DND-41 (cell line): ENCODE measurements at regions not wholly inside any gene's neighbourhood (a gene's known extent, or its start where the extent isn't known, plus 50 kb on each side); places are given as distances from the start of the nearest gene placed in this dataset.

Experiments
- EZH2 ChIP-seq: IDR thresholded peaks from 3 replicates; pipeline ENCODE4 v1.6.1; 2012; ENCODE audit warnings: borderline replicate concordance, low read depth, mild to moderate bottlenecking, moderate library complexity, low read length, inconsistent platforms; ENCODE audit not compliant: severe bottlenecking
- TF ChIP-seq, protein P1 (sequence below): IDR thresholded peaks from 2 replicates; pipeline ENCODE4 v1.5.1; 2012; ENCODE audit warnings: borderline replicate concordance, low read length, moderate library complexity, mild to moderate bottlenecking; ENCODE audit not compliant: poor library complexity, severe bottlenecking; ENCODE audit errors: extremely low read depth

DNA sequence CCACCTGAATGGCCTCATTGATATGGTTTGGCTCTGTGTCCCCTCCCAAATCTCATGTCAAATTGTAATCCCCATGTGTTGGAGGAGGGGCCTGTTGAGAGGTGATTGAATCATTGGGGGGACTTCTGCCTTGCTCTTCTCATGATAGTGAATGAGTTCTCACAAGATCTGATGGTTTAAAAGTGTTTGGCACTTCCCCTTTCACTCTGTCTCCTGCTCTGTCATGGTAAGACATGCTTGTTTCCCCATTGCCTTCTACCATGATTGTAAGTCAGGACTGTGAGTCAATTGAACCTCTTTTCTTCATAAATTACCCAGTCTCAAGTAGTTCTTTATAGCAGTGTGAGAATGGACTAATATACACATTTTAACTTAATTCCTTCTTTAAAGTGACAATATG, 146.8 kb upstream of the KCNJ3 start:
- TF ChIP-seq, protein P1, sequence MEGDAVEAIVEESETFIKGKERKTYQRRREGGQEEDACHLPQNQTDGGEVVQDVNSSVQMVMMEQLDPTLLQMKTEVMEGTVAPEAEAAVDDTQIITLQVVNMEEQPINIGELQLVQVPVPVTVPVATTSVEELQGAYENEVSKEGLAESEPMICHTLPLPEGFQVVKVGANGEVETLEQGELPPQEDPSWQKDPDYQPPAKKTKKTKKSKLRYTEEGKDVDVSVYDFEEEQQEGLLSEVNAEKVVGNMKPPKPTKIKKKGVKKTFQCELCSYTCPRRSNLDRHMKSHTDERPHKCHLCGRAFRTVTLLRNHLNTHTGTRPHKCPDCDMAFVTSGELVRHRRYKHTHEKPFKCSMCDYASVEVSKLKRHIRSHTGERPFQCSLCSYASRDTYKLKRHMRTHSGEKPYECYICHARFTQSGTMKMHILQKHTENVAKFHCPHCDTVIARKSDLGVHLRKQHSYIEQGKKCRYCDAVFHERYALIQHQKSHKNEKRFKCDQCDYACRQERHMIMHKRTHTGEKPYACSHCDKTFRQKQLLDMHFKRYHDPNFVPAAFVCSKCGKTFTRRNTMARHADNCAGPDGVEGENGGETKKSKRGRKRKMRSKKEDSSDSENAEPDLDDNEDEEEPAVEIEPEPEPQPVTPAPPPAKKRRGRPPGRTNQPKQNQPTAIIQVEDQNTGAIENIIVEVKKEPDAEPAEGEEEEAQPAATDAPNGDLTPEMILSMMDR: no peak
- no peak for TF ChIP-seq EZH2
